Endothelial cell of umbilical vein (primary cell): ENCODE measurements at regions not wholly inside any gene's neighbourhood (a gene's known extent, or its start where the extent isn't known, plus 50 kb on each side); places are given as distances from the start of the nearest gene placed in this dataset.

Experiments used
- BruUV-seq: library from RNA; stranded (reverse); fragments of 400-500 nt; replicated peaks from 2 replicates; lab custom pipeline; 2021; lab: Mats Ljungman, UMichigan
- CTCF ChIA-PET: fragments of 300-600, 350-600 bp; sonication (Branson Sonifier 250); formaldehyde crosslinking; loops from one replicate; lab custom pipeline; 2021; ENCODE audit warnings: antibody characterized with exemption, inconsistent platforms; lab: Charles Lee
- POLR2A ChIA-PET: fragments of 300-600, 350-600 bp; sonication (Branson Sonifier 250); formaldehyde crosslinking; loops from one replicate; lab custom pipeline; 2021; ENCODE audit warnings: antibody characterized with exemption, inconsistent platforms; lab: Charles Lee
- DNase-seq: peaks from one replicate; pipeline ENCODE4 v3.0.0-alpha.2; 2011; ENCODE audit warnings: low read depth, low spot score
- FAIRE-seq: peaks from 2 replicates; lab custom pipeline; 2011; peaks lifted over from hg19 to GRCh38; lab: Jason Lieb, UNC
- H2AFZ ChIP-seq: 2 replicates; pipeline ENCODE4 v1.6.0; 2012; ENCODE audit warnings: low read depth, low read length, control low read depth, inconsistent platforms
- H3K27ac ChIP-seq: 2 replicates; pipeline ENCODE4 v1.5.1; 2011; ENCODE audit warnings: low read depth, mild to moderate bottlenecking, control low read depth, low read length, moderate library complexity; ENCODE audit not compliant: insufficient read depth
- H3K27me3 ChIP-seq, 2 experiments: 2 replicates each; pipeline versions ENCODE4 v1.6.0 to v1.6.1; 2011; ENCODE audit warnings: low read length in 2 of 2, mixed read lengths in 1 of 2; ENCODE audit not compliant: control insufficient read depth in 2 of 2, insufficient read depth in 2 of 2
- H3K36me3 ChIP-seq, 2 experiments: 2 replicates in 1 of 2; 3 replicates in 1 of 2; pipeline ENCODE4 v1.5.1; 2011; ENCODE audit warnings: low read length in 2 of 2, mild to moderate bottlenecking in 1 of 2, moderate library complexity in 1 of 2; ENCODE audit not compliant: control insufficient read depth in 2 of 2, insufficient read depth in 2 of 2; ENCODE audit errors: extremely low read depth in 1 of 2
- H3K4me1 ChIP-seq: 3 replicates; pipeline ENCODE4 v1.5.1; 2011; ENCODE audit warnings: mild to moderate bottlenecking, low read length; ENCODE audit not compliant: control insufficient read depth, insufficient read depth; ENCODE audit errors: extremely low read depth
- H3K4me2 ChIP-seq: 2 replicates; pipeline ENCODE4 v1.6.1; 2011; ENCODE audit warnings: low read length, control low read depth, mixed read lengths; ENCODE audit not compliant: insufficient read depth
- H3K4me3 ChIP-seq, 3 experiments: fragments of 200-600 bp in 1 of 3; sonication (generic), shearing (Covaris generic) in 1 of 3; replicated peaks in 1 of 3; 2 replicates each; pipeline ENCODE4 v1.5.1; 2011 to 2016; ENCODE audit warnings: control low read depth in 3 of 3, low read length in 3 of 3, mild to moderate bottlenecking in 2 of 3, inconsistent platforms in 1 of 3, low read depth in 1 of 3, moderate library complexity in 1 of 3; ENCODE audit not compliant: insufficient read depth in 1 of 3
- H3K79me2 ChIP-seq: 2 replicates; pipeline ENCODE4 v1.6.0; 2012; ENCODE audit warnings: low read length, inconsistent platforms; ENCODE audit not compliant: control insufficient read depth, insufficient read depth
- H3K9ac ChIP-seq: replicated peaks from 2 replicates; pipeline ENCODE3; 2011; ENCODE audit warnings: low read length, control low read depth; ENCODE audit not compliant: insufficient read depth; ENCODE audit errors: extremely low read depth
- H3K9me1 ChIP-seq: replicated peaks from 3 replicates; pipeline ENCODE4 v1.6.0; 2011; ENCODE audit warnings: mild to moderate bottlenecking, low read length; ENCODE audit not compliant: control insufficient read depth, insufficient read depth; ENCODE audit errors: extremely low read depth
- H3K9me3 ChIP-seq: replicated peaks from 2 replicates; pipeline ENCODE4 v1.5.1; 2012; ENCODE audit warnings: low read length, inconsistent platforms; ENCODE audit not compliant: control insufficient read depth, insufficient read depth
- H4K20me1 ChIP-seq: replicated peaks from 2 replicates; pipeline ENCODE3; 2011; ENCODE audit warnings: mild to moderate bottlenecking, low read length; ENCODE audit not compliant: control insufficient read depth, insufficient read depth; ENCODE audit errors: extremely low read depth
- CTCF ChIP-seq, 2 donors: IDR thresholded peaks; 1 replicate in 1 of 2; 2 replicates in 1 of 2; pipeline ENCODE4 v1.5.1; 2011; ENCODE audit warnings: low read length in 2 of 2, mild to moderate bottlenecking in 2 of 2, moderate library complexity in 2 of 2, control low read depth in 1 of 2, inconsistent platforms in 1 of 2, low read depth in 1 of 2; ENCODE audit not compliant: insufficient read depth in 1 of 2; ENCODE audit errors: extremely low read depth in 1 of 2
- EZH2 ChIP-seq: IDR thresholded peaks from 2 replicates; pipeline ENCODE4 v1.6.1; 2012; ENCODE audit warnings: borderline replicate concordance, low read depth, mild to moderate bottlenecking, moderate library complexity, low read length, inconsistent platforms; ENCODE audit not compliant: severe bottlenecking
- FOS ChIP-seq: IDR thresholded peaks from 2 replicates; pipeline ENCODE4 v1.6.1; 2011; ENCODE audit warnings: mild to moderate bottlenecking, low read length, moderate library complexity, borderline replicate concordance; ENCODE audit not compliant: insufficient read depth
- GATA2 ChIP-seq: IDR thresholded peaks from 2 replicates; pipeline ENCODE4 v1.7.0; 2011; ENCODE audit warnings: low read depth, mild to moderate bottlenecking, moderate library complexity, mixed read lengths, low read length; ENCODE audit not compliant: insufficient read length, insufficient read depth
- MAX ChIP-seq: IDR thresholded peaks from 2 replicates; pipeline ENCODE4 v1.6.1; 2011; ENCODE audit not compliant: insufficient read depth, insufficient read length
- MYC ChIP-seq: IDR thresholded peaks from one replicate; pipeline ENCODE4 v1.6.1; 2011; ENCODE audit warnings: mild to moderate bottlenecking, low read depth, low read length
- POLR2AphosphoS5 ChIP-seq: IDR thresholded peaks from 2 replicates; pipeline ENCODE4 v1.6.1; 2012; ENCODE audit warnings: low read depth, mild to moderate bottlenecking, control low read depth, low read length, moderate library complexity; ENCODE audit not compliant: insufficient read depth
- dilution Hi-C: fragments of 300-500 bp; cut with MboI; formaldehyde crosslinking; loops from one replicate; pipeline ENCODE4 v1.15.0; 2019; ENCODE audit warnings: low sequenced_read_pairs; ENCODE audit not compliant: extremely low pct_ligation_motif_present
- intact Hi-C: fragments of 100-400 bp; cut with micrococcal nuclease; formaldehyde crosslinking; loops from one replicate; pipeline ENCODE4 v1.10.0; 2022

- no peak overlapping the region for H3K9ac ChIP-seq
- peak overlapping the region; percentile 69 for H3K4me2 ChIP-seq
- TSS peak; percentile 40 for BruUV-seq
- ChIA-PET CTCF (interaction anchor here (0.7 kb wide), 1 partner anchor 14 kb away, joined by 3 read pairs; no protein-coding TSS in a partner anchor), POLR2A (no interaction called here)
- intact Hi-C loops = no loop called here
- no peaks in the 10 kb centered on the region for H3K36me3 ChIP-seq
- dilution Hi-C loops = no loop called here
- no peak overlapping the region for H2AFZ ChIP-seq
- no peak for DNase-seq
- no peaks in the 10 kb centered on the region for H3K27me3 ChIP-seq
- no peaks in the 10 kb centered on the region for H4K20me1 ChIP-seq
- no peaks in the 10 kb centered on the region for H3K9me1 ChIP-seq
- TF ChIP-seq FOS = no peak
- no peaks in the 10 kb centered on the region for H3K9me3 ChIP-seq
- FAIRE-seq = no peak
- peaks cover 33% of the 10 kb centered on the region for H3K4me1 ChIP-seq
- H3K79me2 ChIP-seq = no peaks in the 10 kb centered on the region
- peak overlapping the region; percentile 36 for H3K27ac ChIP-seq
- no peak overlapping the region for H3K4me3 ChIP-seq
Observed at GRCh38 chr1:232689711-232690110, 59.8 kb upstream of the SIPA1L2 start.

DNA sequence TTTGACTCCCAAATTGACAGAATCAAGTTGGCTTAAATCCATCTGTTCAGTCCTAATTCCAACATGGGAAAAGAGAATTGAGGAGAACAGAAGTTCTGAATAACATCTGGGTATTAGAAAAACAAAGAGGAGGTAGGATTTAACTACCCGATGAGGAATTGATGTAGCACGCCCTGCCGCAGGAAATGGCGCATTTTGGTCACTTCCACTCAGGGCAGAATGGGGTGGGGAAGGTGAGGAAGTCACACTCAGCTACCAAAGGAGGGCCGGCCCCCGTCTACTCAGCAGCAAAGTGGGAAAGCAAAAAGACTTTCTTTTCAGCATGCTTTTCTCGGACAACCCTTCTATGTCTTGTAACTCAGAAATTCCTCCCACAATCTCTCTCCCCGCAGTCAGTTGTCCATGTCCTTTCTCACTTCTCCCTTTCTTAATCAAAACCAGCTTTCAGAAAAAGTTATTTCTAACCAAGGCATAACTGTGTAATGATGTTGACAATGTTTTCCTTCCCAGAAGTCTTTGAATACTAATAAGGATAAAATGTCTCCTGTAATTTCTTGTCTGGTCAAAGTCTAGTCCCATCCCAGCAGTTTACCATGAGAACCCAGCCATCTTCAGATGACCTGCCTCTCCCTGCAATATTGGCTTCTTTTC lies 60.5 kb upstream of the SIPA1L2 start:
- H3K79me2 ChIP-seq = no peaks in the 10 kb centered on the region
- H3K9me1 ChIP-seq = no peaks in the 10 kb centered on the region
- peak overlapping the region; percentile 69 for H3K4me2 ChIP-seq
- no peak for TF ChIP-seq MAX
- no peak for TF ChIP-seq GATA2
- TF ChIP-seq FOS = peak; percentile 49
- TF ChIP-seq POLR2AphosphoS5 = peak; percentile 45
- TF ChIP-seq CTCF (IDR thresholded peaks at IDR 0.05; ENCODE audit: extremely low read depth in 1 of 2, insufficient read depth in 1 of 2, low read depth in 1 of 2, low read length in 2 of 2) = no peak
- no peak for TF ChIP-seq EZH2
- no peak for TF ChIP-seq MYC
- intact Hi-C loops = no loop called here
- ChIA-PET POLR2A (interaction anchor here (0.5 kb wide), 1 partner anchor 55 kb away, joined by 3 read pairs; no protein-coding TSS in a partner anchor), CTCF (interaction anchor here (0.7 kb wide), 1 partner anchor 13 kb away, joined by 3 read pairs; no protein-coding TSS in a partner anchor)
- H3K27me3 ChIP-seq = no peaks in the 10 kb centered on the region
- no peaks in the 10 kb centered on the region for H4K20me1 ChIP-seq
- no peak overlapping the region for H3K9ac ChIP-seq
- peaks cover 26% of the 10 kb centered on the region for H3K4me1 ChIP-seq
- peak overlapping the region; percentile 92 for H2AFZ ChIP-seq
- H3K36me3 ChIP-seq = no peaks in the 10 kb centered on the region
- no peaks in the 10 kb centered on the region for H3K9me3 ChIP-seq
- peak overlapping the region; percentile 36 for H3K27ac ChIP-seq
- dilution Hi-C loops = no loop called here
- no peak overlapping the region for H3K4me3 ChIP-seq
- DNase-seq = peak; percentile 60
- peak; percentile 64 for FAIRE-seq
- BruUV-seq = TSS peak; percentile 77
